IPS-NIHi7 (cell line): ENCODE measurements at regions not wholly inside any gene's neighbourhood (a gene's known extent, or its start where the extent isn't known, plus 50 kb on each side); places are given as distances from the start of the nearest gene placed in this dataset.
"Not testable (repeated sequence)": the region's sequence is repeated elsewhere in the genome, so short reads cannot be mapped to it uniquely, and the experiment has no call there.

Source experiments
- DNase-seq: peaks from one replicate; pipeline ENCODE4 v3.0.0; 2012; ENCODE audit warnings: mixed read lengths; ENCODE audit errors: extremely low spot score

- DNase-seq, result no peak
Observed at GRCh38 chr4:177802661-177803060, 360.4 kb upstream of the AGA start.

- no peak for DNase-seq
Observed at GRCh38 chr4:177803151-177803550, 360.9 kb upstream of the AGA start.

GRCh38 chr4:177809791-177810190 is 367.6 kb upstream of the AGA start:
- DNase-seq, result no peak

- no peak for DNase-seq
Observed at GRCh38 chr4:177810220-177810619, 368.0 kb upstream of the AGA start.

GRCh38 chr4:177818392-177818791 is 376.2 kb upstream of the AGA start:
- DNase-seq, result not testable (repeated sequence)

GRCh38 chr4:177826973-177827372 is 384.7 kb upstream of the AGA start:
- DNase-seq, result no peak

DNA sequence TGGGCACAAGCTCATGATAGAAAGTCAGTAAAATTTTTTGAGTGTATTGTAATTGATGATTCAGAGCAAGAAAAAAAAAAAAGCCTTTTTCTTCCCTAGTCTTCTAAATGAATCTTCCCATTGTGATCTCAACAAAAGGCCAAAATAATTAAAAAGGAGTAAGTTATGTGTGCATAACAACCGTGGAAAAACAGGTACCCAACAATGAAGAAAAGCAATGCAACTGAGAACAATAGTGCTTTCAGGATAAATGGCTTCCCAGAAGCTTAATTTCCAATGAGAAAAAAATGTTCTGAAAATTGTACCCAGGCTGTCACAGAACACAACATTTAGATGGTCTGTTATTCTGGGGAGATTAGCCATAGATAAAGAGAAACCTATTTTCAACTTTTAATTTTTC is 399.0 kb upstream of the AGA start:
- DNase-seq, result no peak

DNA sequence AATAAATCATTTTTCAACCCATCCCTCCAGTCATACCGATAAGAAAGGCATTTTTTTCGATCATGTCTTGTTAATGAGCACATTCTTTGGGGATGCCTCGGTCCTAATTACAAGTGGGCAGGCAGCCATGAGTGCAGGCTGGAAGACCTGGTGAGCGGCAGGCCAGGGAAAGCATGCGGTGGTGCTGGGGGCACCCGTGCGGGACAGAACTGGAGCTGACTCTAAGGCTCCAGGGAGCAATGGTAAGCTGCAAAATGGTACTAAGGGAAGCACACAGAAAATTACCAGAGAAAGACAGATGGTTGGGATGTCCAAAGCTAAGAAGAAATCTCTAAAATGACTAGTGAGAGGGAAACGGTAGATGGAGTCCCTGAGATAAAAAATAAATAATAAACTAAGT is 411.0 kb upstream of the AGA start:
- no peak for DNase-seq

- DNase-seq, result no peak
Observed at GRCh38 chr4:177855507-177856197, 413.4 kb upstream of the AGA start.

DNA sequence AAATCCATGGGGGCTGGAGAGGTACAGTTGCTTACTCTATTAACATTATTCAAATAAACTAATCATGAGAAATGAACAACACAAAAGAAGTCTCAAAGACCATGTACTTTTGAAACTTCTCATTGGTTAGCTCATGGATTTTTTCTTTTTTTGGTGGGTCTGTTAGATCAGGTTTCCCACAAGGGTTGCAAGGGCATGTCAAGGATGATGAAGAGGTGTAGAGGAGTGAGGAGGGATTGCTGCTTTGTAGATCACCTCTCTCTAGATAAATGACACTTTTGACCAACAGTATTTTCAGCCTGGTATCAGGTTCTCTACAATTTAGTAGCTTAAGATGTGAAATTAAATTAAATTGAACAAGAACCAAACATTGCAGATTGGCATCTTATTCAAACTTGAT is 417.9 kb upstream of the AGA start:
- DNase-seq, result no peak

- DNase-seq, result no peak
Observed at GRCh38 chr4:177861551-177862094, 419.4 kb upstream of the AGA start.

GRCh38 chr4:177862541-177863176 is 420.4 kb upstream of the AGA start:
- DNase-seq, result no peak

- peak; percentile 52 for DNase-seq
Observed at GRCh38 chr4:177879851-177880250, 437.6 kb upstream of the AGA start.

GRCh38 chr4:177895136-177895535 is 452.9 kb upstream of the AGA start:
- no peak for DNase-seq

- DNase-seq, result no peak
Observed at GRCh38 chr4:177901786-177902185, 459.5 kb upstream of the AGA start.

- DNase-seq, result no peak
Observed at GRCh38 chr4:177902386-177902785, 460.1 kb upstream of the AGA start.

- DNase-seq, result peak; percentile 18
Observed at GRCh38 chr4:177907736-177908424, 465.6 kb upstream of the AGA start.

GRCh38 chr4:177921715-177922114 is 479.5 kb upstream of the AGA start:
- DNase-seq, result no peak

- DNase-seq, result no peak
Observed at GRCh38 chr4:177923888-177924287, 481.7 kb upstream of the AGA start.

- no peak for DNase-seq
Observed at GRCh38 chr4:177937041-177937440, 494.8 kb upstream of the AGA start.

GRCh38 chr4:177938226-177938625 is 496.0 kb upstream of the AGA start:
- no peak for DNase-seq

DNA sequence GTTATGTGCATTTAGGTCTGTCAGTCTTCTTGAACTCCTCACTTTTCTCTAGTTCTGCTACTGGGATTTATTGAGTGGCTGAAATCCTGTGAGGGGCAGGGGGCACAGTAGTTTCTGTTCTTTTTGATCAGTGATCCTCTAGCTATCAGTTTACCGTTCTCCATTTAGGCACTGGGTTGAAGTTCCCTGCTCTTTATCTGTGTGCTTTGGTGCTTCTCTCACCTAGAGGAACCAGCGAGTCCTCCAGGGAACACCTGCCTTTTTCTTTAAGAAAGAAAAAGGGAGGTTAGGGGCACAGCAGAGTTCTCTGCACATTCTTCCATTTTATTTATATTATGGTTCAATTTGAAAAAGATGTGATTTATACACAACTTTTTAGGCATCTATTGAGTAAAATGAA is 503.0 kb upstream of the AGA start:
- no peak for DNase-seq

- no peak for DNase-seq
Observed at GRCh38 chr4:177947607-177948006, 505.4 kb upstream of the AGA start.
